GM23338 (cell line): ENCODE measurements at regions not wholly inside any gene's neighbourhood (a gene's known extent, or its start where the extent isn't known, plus 50 kb on each side); places are given as distances from the start of the nearest gene placed in this dataset.

Experiments used
- CREB1 ChIP-seq: fragments of 250-450 bp; sonication (Bioruptor Pico); IDR thresholded peaks from 2 replicates; pipeline ENCODE4 v1.5.0; 2020; ENCODE audit warnings: low read depth, mild to moderate bottlenecking, moderate library complexity
- CTCF ChIP-seq, 2 experiments: fragments of 200-600 bp in 1 of 2; sonication (generic) in 1 of 2; conservative IDR thresholded peaks; 2 replicates each; pipeline versions ENCODE4 v1.5.1 to v1.6.1; 2016 to 2017; ENCODE audit warnings: antibody characterized with exemption in 2 of 2, low read depth in 2 of 2, mild to moderate bottlenecking in 2 of 2, moderate library complexity in 1 of 2
- ETS1 ChIP-seq: IDR thresholded peaks from 2 replicates; pipeline ENCODE4 v1.6.1; 2016; ENCODE audit warnings: antibody characterized with exemption
- EZH2 ChIP-seq: fragments of 200-600 bp; sonication (generic); IDR thresholded peaks from one replicate; pipeline ENCODE4 v1.8.0; 2017; ENCODE audit warnings: antibody characterized with exemption, mild to moderate bottlenecking, low read depth; ENCODE audit not compliant: unreplicated experiment
- EZH2phosphoT487 ChIP-seq: fragments of 200-600 bp; sonication (generic); IDR thresholded peaks from one replicate; pipeline ENCODE4 v1.8.1; 2018; ENCODE audit warnings: antibody characterized with exemption; ENCODE audit not compliant: unreplicated experiment
- JUNB ChIP-seq: IDR thresholded peaks from one replicate; pipeline ENCODE4 v1.6.1; 2016; ENCODE audit warnings: antibody characterized with exemption; ENCODE audit not compliant: unreplicated experiment
- NANOG ChIP-seq: IDR thresholded peaks from 2 replicates; pipeline ENCODE4 v1.6.1; 2016; ENCODE audit warnings: antibody characterized with exemption, borderline replicate concordance
- POLR2AphosphoS5 ChIP-seq: IDR thresholded peaks from 2 replicates; pipeline ENCODE4 v1.6.1; 2016; ENCODE audit warnings: antibody characterized with exemption, low read depth
- REST ChIP-seq: IDR thresholded peaks from one replicate; pipeline ENCODE4 v1.6.1; 2018; ENCODE audit warnings: antibody characterized with exemption; ENCODE audit not compliant: unreplicated experiment
- ZNF114 ChIP-seq: fragments of 250-450 bp; sonication (Bioruptor Pico); IDR thresholded peaks from 2 replicates; pipeline ENCODE4 v1.5.0; 2020; ENCODE audit warnings: mild to moderate bottlenecking, moderate library complexity
- ZNF331 ChIP-seq: fragments of 250-450 bp; sonication (Bioruptor Pico); IDR thresholded peaks from 2 replicates; pipeline ENCODE4 v1.5.0; 2020; ENCODE audit warnings: low read depth, mild to moderate bottlenecking, moderate library complexity
- ZNF462 ChIP-seq: fragments of 250-450 bp; sonication (Bioruptor Pico); IDR thresholded peaks from 2 replicates; pipeline ENCODE4 v1.5.0; 2020; ENCODE audit warnings: mild to moderate bottlenecking, moderate library complexity

GRCh38 chr2:8570637-8571036 lies 111.2 kb upstream of the ID2 start:
- TF ChIP-seq CTCF (conservative IDR thresholded peaks at IDR 0.05; ENCODE audit: low read depth in 2 of 2) (no peak), EZH2 (no peak), POLR2AphosphoS5 (no peak), CREB1 (CRISPR knock-in tag) (no peak), JUNB (no peak), ZNF331 (CRISPR knock-in tag) (no peak), EZH2phosphoT487 (no peak), REST (no peak), ZNF462 (CRISPR knock-in tag) (no peak), ZNF114 (CRISPR knock-in tag) (no peak), ETS1 (no peak), NANOG (no peak)
